Testis (tissue), 2 donors: ENCODE measurements at regions not wholly inside any gene's neighbourhood (a gene's known extent, or its start where the extent isn't known, plus 50 kb on each side); places are given as distances from the start of the nearest gene placed in this dataset.
"Not testable (repeated sequence)": the region's sequence is repeated elsewhere in the genome, so short reads cannot be mapped to it uniquely, and the experiment has no call there.

ENCODE experiments used
- POLR2A ChIP-seq: fragments of 450-650 bp; IDR thresholded peaks from one replicate; pipeline ENCODE4 v1.6.1; 2017; ENCODE audit warnings: antibody characterized with exemption, mild to moderate bottlenecking, moderate library complexity
- TF ChIP-seq, protein P1 (sequence below), 3 experiments: fragments of 450-650 bp in 2 of 3; fragments of 200-600 bp in 1 of 3; sonication (generic) in 1 of 3; IDR thresholded peaks; one replicate each; pipeline ENCODE4 v1.5.1; 2016 to 2019; ENCODE audit warnings: antibody characterized with exemption in 3 of 3, mild to moderate bottlenecking in 2 of 3, moderate library complexity in 1 of 3

DNA sequence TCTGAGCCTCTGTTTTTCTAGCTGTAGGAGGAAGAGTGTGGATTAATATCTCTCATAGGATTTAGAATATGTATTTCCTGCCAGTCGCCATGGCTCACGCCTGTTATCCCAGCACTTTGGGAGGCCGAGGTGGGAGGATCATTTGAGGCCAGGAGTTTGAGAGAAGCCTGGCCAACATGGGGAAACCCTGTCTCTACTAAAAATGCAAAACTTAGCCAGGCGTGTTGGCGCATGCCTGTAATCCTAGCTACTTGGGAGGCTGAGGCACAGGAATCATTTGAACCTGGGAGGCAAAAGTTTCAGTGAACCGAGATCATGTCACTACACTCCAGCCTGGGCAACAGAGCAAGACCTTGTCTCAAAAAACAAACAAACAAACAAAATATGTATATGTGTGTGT, 143.9 kb downstream of the CEBPB start:
- TF ChIP-seq POLR2A = not testable (repeated sequence)
- TF ChIP-seq, protein P1, sequence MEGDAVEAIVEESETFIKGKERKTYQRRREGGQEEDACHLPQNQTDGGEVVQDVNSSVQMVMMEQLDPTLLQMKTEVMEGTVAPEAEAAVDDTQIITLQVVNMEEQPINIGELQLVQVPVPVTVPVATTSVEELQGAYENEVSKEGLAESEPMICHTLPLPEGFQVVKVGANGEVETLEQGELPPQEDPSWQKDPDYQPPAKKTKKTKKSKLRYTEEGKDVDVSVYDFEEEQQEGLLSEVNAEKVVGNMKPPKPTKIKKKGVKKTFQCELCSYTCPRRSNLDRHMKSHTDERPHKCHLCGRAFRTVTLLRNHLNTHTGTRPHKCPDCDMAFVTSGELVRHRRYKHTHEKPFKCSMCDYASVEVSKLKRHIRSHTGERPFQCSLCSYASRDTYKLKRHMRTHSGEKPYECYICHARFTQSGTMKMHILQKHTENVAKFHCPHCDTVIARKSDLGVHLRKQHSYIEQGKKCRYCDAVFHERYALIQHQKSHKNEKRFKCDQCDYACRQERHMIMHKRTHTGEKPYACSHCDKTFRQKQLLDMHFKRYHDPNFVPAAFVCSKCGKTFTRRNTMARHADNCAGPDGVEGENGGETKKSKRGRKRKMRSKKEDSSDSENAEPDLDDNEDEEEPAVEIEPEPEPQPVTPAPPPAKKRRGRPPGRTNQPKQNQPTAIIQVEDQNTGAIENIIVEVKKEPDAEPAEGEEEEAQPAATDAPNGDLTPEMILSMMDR (IDR thresholded peaks at IDR 0.05) = not testable (repeated sequence)
